HUES48 (cell line): ENCODE measurements at regions not wholly inside any gene's neighbourhood (a gene's known extent, or its start where the extent isn't known, plus 50 kb on each side); places are given as distances from the start of the nearest gene placed in this dataset.
"Not testable (repeated sequence)": the region's sequence is repeated elsewhere in the genome, so short reads cannot be mapped to it uniquely, and the experiment has no call there.

ENCODE experiments used
- H3K27ac ChIP-seq: one replicate; pipeline ENCODE4 v1.7.0; 2013; ENCODE audit warnings: low read depth, low read length, inconsistent platforms
- H3K27me3 ChIP-seq: 2 replicates; pipeline ENCODE4 v1.6.1; 2013; ENCODE audit warnings: mild to moderate bottlenecking, low read length; ENCODE audit not compliant: control insufficient read depth, insufficient read depth
- H3K36me3 ChIP-seq: 2 replicates; pipeline ENCODE4 v1.6.1; 2013; ENCODE audit warnings: low read length; ENCODE audit not compliant: control insufficient read depth, insufficient read depth
- H3K4me1 ChIP-seq: 2 replicates; pipeline ENCODE4 v1.6.1; 2013; ENCODE audit warnings: mild to moderate bottlenecking, low read length; ENCODE audit not compliant: control insufficient read depth, insufficient read depth
- H3K4me3 ChIP-seq: 2 replicates; pipeline ENCODE4 v1.5.1; 2013; ENCODE audit warnings: mild to moderate bottlenecking, low read depth, low read length
- H3K9ac ChIP-seq: 2 replicates; pipeline ENCODE4 v1.6.1; 2013; ENCODE audit warnings: mild to moderate bottlenecking, low read depth, low read length, moderate library complexity
- H3K9me3 ChIP-seq: 2 replicates; pipeline ENCODE4 v1.6.1; 2013; ENCODE audit warnings: low read length; ENCODE audit not compliant: control insufficient read depth, insufficient read depth

DNA sequence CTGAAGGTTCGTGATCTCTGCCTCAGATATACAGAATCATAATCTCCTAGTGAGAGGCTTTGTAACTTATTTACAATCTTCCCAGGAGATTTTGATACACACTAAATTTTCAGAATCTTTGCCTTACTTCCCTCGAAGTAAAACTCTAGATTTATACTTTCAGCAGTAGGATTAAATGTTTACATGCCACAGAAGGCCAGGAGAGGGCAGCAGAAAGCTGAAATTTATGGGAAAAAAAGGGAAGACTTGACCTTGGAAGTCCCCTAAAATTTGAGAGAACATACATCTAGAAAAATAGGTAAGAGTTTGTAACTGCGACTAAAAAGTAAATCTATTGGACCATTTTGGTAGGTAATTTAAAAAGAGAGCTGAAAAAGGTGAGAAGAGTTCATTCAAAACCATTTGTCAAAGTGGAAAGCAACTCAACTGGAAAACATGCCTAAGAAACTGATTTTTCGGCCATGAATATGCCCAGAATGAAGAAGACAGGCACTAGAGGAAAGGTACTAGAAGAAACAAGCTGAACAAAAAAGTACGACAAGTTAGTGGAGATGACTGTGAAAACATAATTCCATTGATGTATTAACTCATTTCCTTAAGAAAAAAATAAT lies 242.0 kb upstream of the MDGA2 start:
- Histone ChIP-seq H3K4me3 (no peak overlapping the region), H3K27ac (no peak overlapping the region), H3K9ac (no peak overlapping the region)

DNA sequence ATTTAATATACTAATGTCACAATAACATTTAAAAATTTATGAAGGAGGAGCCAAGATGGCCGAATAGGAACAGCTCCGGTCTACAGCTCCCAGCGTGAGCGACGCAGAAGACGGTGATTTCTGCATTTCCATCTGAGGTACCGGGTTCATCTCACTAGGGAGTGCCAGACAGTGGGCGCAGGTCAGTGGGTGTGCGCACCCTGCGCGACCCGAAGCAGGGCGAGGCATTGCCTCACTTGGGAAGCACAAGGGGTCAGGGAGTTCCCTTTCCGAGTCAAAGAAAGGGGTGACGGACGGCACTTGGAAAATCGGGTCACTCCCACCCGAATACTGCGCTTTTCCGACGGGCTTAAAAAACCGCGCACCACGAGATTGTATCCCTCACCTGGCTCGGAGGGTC lies 225.7 kb upstream of the MDGA2 start:
- H3K4me1 ChIP-seq, H3K9me3 ChIP-seq, H3K27ac ChIP-seq, H3K9ac ChIP-seq, H3K27me3 ChIP-seq, H3K4me3 ChIP-seq, H3K36me3 ChIP-seq: not testable (repeated sequence)

More for the DNA sequence above, 242.0 kb upstream of the MDGA2 start:
- Histone ChIP-seq H3K36me3 (no peaks in the 10 kb centered on the region), H3K9me3 (no peaks in the 10 kb centered on the region), H3K4me1 (peaks cover 4% of the 10 kb centered on the region; the same call in 1 of the 2 replicates), H3K27me3 (no peaks in the 10 kb centered on the region)

DNA sequence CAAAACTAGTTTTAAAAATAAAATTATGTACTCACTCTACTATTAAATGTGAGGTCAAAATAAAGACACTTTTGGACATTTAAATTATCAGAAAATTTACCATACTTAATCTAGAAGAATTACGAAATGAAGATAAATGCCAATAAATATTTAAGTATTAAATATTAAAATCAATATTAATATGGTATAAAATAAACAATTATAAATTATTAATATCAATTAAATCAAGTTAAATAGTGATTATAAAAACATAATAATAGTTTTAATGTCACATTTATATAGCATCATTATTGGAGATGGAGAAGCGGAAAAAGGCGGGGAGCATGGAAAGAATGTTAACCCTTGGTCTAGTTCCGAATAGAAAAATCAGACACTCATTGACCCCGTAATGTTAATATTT lies 224.3 kb upstream of the MDGA2 start:
- H3K4me1 ChIP-seq = no peaks in the 10 kb centered on the region
- H3K36me3 ChIP-seq = no peaks in the 10 kb centered on the region
- H3K9ac ChIP-seq = no peak overlapping the region
- H3K4me3 ChIP-seq = no peak overlapping the region
- H3K27me3 ChIP-seq = no peaks in the 10 kb centered on the region
- H3K9me3 ChIP-seq = no peaks in the 10 kb centered on the region
- H3K27ac ChIP-seq = no peak overlapping the region

DNA sequence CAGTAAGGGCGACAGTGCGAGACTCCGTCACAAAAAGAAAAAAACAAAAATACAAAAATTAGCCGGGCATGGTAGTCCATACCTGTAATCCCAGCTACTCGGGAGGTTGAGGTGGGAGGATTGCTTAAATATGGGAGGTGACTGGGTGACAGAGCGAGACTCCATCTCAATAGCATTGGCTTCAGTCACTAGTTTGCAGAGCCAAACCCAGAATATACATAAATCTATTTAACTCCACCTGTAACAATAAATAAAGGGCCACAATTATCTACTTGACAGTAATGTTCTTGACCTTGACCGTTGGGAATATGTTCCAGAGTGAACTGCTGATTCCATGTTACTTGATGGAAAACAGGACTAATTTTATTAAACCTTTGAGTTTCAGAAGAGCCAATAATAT lies 198.9 kb upstream of the MDGA2 start:
- Histone ChIP-seq H3K4me1 (no peaks in the 10 kb centered on the region), H3K36me3 (no peaks in the 10 kb centered on the region), H3K27me3 (no peaks in the 10 kb centered on the region), H3K9me3 (no peaks in the 10 kb centered on the region), H3K9ac (no peak overlapping the region), H3K4me3 (no peak overlapping the region), H3K27ac (no peak overlapping the region)

DNA sequence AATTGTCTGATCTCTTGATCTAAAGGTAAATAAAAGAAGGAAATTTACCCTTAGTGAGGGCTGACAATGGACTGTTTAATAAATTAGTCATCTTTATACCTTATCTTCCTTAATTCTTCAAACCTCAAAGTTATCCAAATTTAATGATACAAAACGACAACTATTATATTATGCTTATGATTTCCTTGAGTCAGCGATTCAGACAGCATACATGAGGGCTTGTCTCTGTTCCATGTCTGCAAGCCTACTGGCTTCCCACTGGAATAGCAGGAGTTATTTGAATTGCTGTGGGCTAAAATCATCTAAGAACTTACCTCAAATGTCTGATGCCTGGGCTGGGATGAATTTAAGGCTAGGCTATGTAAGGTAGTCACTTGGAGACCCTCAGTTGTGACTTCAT lies 197.2 kb upstream of the MDGA2 start:
- Histone ChIP-seq H3K9ac (no peak overlapping the region), H3K4me1 (no peaks in the 10 kb centered on the region), H3K27me3 (no peaks in the 10 kb centered on the region), H3K4me3 (no peak overlapping the region), H3K36me3 (no peaks in the 10 kb centered on the region), H3K9me3 (no peaks in the 10 kb centered on the region), H3K27ac (no peak overlapping the region)

DNA sequence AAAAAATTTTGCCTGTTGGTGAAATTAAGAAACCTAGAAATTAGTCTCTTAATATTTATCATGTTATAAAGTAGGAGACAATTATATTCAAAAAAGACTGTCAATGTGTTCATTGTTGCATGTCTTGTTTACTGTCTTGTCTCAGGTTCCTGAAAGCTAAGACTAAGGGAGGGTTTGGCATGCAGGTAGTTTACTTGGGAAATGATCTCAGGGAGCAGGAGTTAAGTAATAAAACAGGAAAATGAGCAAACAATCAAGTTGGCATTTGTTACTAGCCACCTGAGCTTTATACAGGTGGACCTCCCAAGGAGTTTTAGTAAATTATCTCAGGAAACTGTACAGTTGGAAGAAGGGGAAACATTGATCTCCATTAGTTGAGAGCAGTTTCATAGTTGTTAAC lies 188.0 kb upstream of the MDGA2 start:
- Histone ChIP-seq H3K27me3 (no peaks in the 10 kb centered on the region), H3K36me3 (no peaks in the 10 kb centered on the region), H3K9ac (no peak overlapping the region), H3K27ac (no peak overlapping the region), H3K9me3 (no peaks in the 10 kb centered on the region), H3K4me3 (no peak overlapping the region), H3K4me1 (no peaks in the 10 kb centered on the region)

DNA sequence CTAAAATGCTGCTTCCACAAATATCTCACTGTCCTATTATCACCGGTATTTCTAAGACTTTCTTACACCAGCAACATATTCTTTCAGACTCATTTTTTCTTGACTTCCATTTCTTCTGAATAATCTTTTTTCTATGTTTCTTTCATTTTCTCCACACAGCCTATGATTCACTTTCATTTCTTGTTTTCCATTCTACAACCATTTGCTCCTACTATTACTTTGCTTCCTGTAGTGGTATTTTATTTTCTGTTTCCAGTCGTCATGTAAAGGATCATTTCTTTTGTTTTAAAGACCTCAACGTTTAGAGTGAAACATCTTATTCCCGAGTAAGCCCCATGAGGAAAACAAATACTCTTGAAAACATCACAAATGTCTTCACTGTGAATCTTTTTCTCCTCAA lies 182.2 kb upstream of the MDGA2 start:
- no peaks in the 10 kb centered on the region for H3K9me3 ChIP-seq
- H3K27ac ChIP-seq = no peak overlapping the region
- no peak overlapping the region for H3K9ac ChIP-seq
- no peak overlapping the region for H3K4me3 ChIP-seq
- H3K27me3 ChIP-seq = no peaks in the 10 kb centered on the region
- H3K36me3 ChIP-seq = no peaks in the 10 kb centered on the region
- no peaks in the 10 kb centered on the region for H3K4me1 ChIP-seq

DNA sequence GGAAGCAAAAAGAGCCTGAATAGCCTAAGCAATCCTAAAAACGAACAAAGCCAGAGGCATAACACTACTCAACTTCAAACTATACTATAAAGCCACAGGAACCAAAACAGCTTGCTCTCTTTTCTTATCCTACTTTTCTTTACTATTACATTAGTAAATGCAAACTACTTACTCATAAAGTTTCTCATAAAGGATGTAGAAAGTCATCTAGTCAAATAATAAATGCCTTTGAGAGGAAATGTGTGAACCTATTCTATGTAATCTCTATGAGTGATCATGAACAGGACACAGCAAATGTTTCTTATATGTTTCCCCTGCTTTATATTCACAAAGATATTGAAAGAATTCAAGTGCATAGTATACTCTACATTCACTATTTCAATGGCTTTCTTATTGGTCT lies 176.9 kb upstream of the MDGA2 start:
- Histone ChIP-seq H3K36me3 (no peaks in the 10 kb centered on the region), H3K4me3 (no peak overlapping the region), H3K9ac (no peak overlapping the region), H3K27ac (no peak overlapping the region), H3K4me1 (no peaks in the 10 kb centered on the region), H3K9me3 (no peaks in the 10 kb centered on the region), H3K27me3 (no peaks in the 10 kb centered on the region)

DNA sequence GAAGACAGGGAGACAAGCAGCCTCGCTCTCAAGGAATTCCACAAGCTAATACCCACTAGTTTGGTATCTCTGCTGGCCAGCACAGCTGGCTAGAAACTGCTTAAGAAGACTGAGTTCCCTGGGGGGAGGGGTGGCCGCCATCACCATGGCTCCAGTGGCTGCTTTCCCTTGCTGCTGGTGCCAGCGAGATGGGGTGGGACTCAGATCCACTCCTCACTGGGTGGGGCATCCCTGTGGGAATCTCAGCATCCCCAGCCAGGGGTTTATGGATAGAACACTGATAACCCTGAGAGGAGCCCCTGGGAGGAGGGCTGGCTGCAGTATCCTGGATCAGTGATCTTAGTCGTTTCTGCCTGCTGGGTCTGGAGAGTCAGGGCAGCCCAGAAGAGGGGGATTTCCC lies 170.6 kb upstream of the MDGA2 start:
- H3K27ac ChIP-seq = no peak overlapping the region
- no peaks in the 10 kb centered on the region for H3K36me3 ChIP-seq
- no peaks in the 10 kb centered on the region for H3K4me1 ChIP-seq
- H3K4me3 ChIP-seq = no peak overlapping the region
- no peak overlapping the region for H3K9ac ChIP-seq
- H3K27me3 ChIP-seq = no peaks in the 10 kb centered on the region
- no peaks in the 10 kb centered on the region for H3K9me3 ChIP-seq

DNA sequence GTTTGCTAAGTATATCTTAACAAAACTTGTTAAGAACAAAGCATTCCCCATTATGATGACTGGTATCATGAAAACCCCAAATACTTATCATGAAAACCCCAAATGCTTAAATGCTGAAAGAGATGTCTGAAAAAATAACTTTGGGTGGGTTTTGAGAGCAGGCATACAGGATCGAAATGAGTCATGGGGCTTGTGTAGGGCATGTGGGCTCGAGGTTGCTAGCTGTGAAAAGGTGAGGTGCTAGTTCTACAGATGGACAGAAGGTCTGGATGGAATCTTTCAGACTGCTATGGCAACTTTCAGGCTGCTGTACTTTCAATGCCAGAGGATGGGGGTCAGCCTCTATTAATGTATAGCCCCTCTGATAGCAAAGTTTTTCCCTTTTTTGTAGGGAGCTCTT lies 167.8 kb upstream of the MDGA2 start:
- Histone ChIP-seq H3K27ac (no peak overlapping the region), H3K9ac (no peak overlapping the region), H3K9me3 (no peaks in the 10 kb centered on the region), H3K27me3 (no peaks in the 10 kb centered on the region), H3K4me3 (no peak overlapping the region), H3K4me1 (no peaks in the 10 kb centered on the region), H3K36me3 (no peaks in the 10 kb centered on the region)

DNA sequence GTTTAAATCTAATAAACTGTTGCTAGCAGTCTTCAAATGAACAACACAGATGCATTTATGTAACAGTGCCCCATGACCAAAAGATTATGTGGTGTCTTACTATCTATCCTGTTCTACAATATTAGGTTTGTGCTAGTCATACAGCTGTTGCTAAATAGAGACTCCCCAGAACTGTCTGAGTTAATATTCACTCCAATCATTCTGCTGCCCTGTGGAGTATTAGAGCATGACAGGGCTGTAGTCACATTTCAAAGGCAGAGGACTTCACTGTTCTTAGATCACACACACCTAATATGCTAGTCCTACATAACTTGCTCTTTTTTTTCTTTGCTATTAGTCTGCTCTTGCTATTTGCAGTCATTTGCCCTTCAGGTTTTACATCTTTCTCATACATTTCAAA lies 157.6 kb upstream of the MDGA2 start:
- H3K4me1 ChIP-seq = no peaks in the 10 kb centered on the region
- no peaks in the 10 kb centered on the region for H3K36me3 ChIP-seq
- H3K9me3 ChIP-seq = no peaks in the 10 kb centered on the region
- no peak overlapping the region for H3K27ac ChIP-seq
- no peak overlapping the region for H3K9ac ChIP-seq
- H3K4me3 ChIP-seq = no peak overlapping the region
- no peaks in the 10 kb centered on the region for H3K27me3 ChIP-seq

DNA sequence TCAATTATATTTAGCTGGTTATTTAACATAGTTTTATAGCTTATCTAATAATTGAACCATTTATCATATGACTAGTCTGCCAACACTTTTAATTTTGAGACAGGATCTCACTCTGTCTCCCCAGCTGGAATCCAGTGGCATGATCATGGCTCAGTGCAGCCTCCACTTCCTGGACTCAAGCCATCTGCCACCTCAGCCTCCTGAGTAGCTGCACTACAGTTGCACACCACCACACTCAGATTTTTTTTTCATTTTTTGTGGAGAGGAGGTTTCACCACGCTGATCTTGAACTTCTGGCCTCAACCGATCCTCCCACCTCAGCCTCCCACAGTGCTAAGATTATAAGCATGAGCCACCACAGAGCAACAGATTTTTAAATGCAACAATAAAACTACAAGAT lies 151.4 kb upstream of the MDGA2 start:
- H3K4me3 ChIP-seq = no peak overlapping the region
- H3K27me3 ChIP-seq = no peaks in the 10 kb centered on the region
- 0 out of 2 replicates have a peak, but pooled peaks cover 4% of the 10 kb centered on the region for H3K4me1 ChIP-seq
- H3K27ac ChIP-seq = no peak overlapping the region
- H3K36me3 ChIP-seq = no peaks in the 10 kb centered on the region
- no peak overlapping the region for H3K9ac ChIP-seq
- H3K9me3 ChIP-seq = no peaks in the 10 kb centered on the region
